HG03442 (cell line): ENCODE measurements at regions not wholly inside any gene's neighbourhood (a gene's known extent, or its start where the extent isn't known, plus 50 kb on each side); places are given as distances from the start of the nearest gene placed in this dataset.

Experiments used
- ATAC-seq: cut with Tn5 transposase; IDR thresholded peaks from one replicate; pipeline ENCODE4 v1.9.1; 2021; ENCODE audit warnings: mild to moderate bottlenecking, moderate library complexity; ENCODE audit not compliant: unreplicated experiment

- no peak for ATAC-seq
Measured at GRCh38 chr7:17158261-17158660, 140.2 kb upstream of the AHR start.

- peak; percentile 87 for ATAC-seq
Measured at GRCh38 chr7:17159500-17160037, 138.9 kb upstream of the AHR start.

GRCh38 chr7:17166824-17167379 lies 131.6 kb upstream of the AHR start:
- peak; percentile 86 for ATAC-seq

DNA sequence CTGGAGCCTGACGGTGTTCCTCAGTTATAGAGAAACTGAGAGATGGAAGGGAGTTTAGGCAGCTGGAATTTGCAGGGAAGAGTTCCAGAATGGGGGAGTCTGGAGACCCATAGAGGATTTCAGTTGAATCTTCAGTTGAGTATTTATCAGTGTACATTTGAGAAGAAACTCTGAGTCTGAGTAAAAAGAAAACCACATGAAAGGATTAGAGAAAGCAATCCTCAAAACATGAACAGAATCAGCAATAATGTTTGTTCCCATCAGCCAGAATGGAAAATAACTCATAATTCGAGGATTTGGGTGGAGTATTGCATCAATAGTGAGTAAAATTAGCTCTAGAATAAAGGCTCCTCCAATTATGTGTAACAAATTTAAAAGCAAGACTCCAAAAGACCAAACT lies 130.0 kb upstream of the AHR start:
- no peak for ATAC-seq

GRCh38 chr7:17171427-17171826 lies 127.0 kb upstream of the AHR start:
- no peak for ATAC-seq

DNA sequence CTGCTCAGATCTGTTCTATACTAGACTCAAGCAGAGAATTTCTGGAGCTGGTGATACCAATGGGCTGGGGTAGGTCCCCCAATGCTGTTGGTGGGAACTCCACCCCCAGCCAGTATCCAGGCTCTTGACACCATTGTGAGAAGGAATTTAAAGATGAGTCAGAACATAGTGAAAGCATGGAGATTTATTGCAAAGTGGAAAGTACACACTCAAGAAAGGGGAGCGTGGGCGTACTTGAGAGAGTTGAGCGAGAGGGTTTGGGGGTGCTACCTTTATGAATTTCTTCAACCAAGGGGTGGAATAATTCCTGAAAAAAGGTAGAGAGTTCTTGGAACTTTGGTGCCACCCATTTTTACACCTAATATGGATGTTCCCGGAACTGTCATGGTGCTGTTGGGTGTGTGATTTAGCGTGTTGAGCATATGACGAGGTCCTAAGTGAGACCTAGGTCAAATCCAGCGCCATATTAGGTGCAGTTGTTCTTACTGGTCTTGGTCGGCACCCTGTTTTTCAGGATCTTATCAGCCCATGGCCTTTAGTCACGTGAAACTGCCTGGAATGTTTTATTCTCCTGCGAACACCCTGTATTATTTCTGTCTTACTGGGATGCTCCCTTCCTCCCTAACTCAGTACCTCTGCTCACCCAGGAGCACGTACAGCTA lies 122.0 kb upstream of the AHR start:
- ATAC-seq: no peak

DNA sequence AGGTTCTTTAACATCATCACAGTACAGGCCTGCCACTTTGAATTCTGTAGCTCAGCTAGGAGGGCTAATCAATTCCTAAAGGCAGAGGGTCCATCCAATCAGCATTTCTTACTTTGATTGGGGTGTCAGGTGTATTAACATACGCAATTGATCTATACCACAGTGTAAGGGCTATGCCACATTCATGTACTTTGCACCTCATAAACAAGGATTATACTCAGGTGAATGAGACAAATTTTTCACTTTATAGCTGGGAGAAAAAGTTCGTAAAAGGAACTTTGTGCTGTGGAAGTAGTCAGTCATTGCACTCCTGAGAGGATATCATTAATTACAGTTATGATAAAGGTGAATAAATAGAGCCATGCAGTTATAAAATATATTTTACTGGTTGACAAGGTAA lies 119.9 kb upstream of the AHR start:
- no peak for ATAC-seq

DNA sequence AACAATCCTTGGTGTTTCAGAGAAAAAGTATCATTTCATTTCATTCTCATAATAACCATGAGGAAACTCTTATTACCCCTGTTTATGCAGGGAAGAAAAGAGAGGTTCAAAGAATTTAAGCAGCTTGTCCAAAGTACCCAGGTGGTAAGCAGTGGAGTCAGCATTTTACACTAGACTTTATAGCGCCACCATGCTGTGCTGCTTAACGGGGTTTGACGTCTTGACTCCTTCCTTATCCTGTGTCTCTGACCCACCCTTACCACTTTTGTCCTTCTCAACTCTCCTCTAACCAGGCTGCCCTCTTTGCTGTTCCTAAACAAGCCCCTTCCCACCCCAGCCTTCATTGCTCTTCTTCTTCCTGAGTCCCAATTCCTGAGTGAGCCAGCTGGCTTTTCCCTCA lies 117.0 kb upstream of the AHR start:
- ATAC-seq: no peak

GRCh38 chr7:17183630-17184328 lies 114.7 kb upstream of the AHR start:
- ATAC-seq: no peak

GRCh38 chr7:17184805-17185689 lies 113.4 kb upstream of the AHR start:
- ATAC-seq: peak; percentile 21

- peak; percentile 100 for ATAC-seq
Measured at GRCh38 chr7:17185690-17186070, 112.8 kb upstream of the AHR start.

GRCh38 chr7:17186745-17187530 lies 111.5 kb upstream of the AHR start:
- no peak for ATAC-seq

GRCh38 chr7:17194656-17195055 lies 103.8 kb upstream of the AHR start:
- no peak for ATAC-seq

- peak; percentile 90 for ATAC-seq
Measured at GRCh38 chr7:17195576-17195975, 102.9 kb upstream of the AHR start.

DNA sequence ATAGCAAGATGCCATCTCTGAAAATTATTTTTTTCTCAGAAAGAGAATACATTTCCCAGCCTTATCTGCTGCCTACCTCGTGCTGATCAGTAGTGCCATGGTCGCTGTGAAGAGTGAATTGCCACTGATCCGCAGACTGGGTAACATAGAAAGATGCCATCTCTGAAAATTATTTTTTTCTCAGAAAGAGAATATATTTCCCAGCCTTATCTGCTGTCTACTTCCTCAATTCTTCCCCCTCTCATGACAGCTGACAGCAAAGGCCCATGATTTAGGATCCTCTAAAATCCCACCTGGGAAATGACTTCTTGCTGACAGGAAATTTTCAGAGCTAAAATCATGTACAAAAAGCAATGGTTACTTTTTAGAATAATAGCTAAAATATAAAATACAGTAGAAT lies 92.5 kb upstream of the AHR start:
- ATAC-seq: no peak

DNA sequence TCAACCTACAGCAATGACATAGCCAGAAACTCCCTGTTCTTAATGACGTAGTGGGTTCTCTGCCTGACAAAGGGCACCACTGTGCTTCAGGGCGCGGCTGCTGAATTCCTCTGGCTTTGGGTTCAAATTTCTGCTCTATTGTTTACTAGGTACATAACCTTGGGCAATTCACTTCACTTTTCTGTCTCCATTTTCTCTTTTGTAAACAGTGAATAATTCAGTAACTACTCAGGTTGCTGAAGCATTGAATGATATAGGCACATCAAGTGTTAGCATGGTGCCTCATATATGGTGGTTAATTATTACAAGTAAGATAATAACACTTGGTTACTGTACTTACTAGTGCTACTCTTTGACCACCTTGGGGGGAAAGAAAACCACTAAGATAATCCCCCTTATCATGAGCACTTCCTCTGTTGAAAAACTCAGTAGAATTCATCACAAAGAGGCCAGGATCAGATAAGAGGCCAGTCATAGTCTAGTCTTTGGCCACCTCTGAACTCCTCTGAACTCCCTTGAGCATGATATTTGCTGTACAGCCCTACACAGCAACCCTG lies 92.0 kb upstream of the AHR start:
- ATAC-seq: no peak

GRCh38 chr7:17207220-17207619 lies 91.2 kb upstream of the AHR start:
- ATAC-seq: no peak

GRCh38 chr7:17209101-17209500 lies 89.4 kb upstream of the AHR start:
- ATAC-seq: no peak

GRCh38 chr7:17211307-17211836 lies 87.1 kb upstream of the AHR start:
- no peak for ATAC-seq

GRCh38 chr7:17212188-17212587 lies 86.3 kb upstream of the AHR start:
- no peak for ATAC-seq
